ENCODE measurements at regions not wholly inside any gene's neighbourhood (a gene's known extent, or its start where the extent isn't known, plus 50 kb on each side); places are given as distances from the start of the nearest gene placed in this dataset.

DNA sequence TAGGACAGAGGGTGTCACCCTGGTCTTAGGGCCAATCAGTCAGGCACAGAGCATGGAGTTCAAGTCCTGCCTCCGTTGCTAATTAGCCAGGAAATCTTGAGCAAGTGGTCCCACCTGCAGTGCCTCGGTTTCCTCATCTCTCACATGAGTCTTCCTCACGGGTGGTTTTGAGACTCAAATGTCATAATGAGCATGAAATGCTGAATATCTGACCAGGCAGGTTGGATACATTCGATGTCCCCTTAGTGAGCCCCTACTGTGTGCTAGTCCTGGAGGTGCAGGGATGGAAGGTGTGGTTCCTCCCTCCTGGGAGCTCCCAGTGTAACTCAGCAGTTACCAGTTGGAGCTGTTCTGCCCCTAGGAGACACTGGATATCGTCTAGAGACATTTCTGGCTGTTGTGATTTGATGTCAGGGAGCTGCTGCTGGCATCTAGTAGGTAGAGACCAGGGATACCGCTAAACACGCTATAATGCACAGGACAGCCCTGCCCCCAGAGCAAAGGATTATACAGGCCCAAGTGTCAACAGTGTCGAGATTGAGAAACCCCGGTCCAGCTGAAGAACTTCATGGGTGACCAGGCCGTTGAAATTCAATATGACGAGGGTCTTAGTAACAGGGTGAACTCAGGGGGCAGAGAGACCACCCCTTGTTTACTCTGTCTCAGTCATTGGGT lies 118.5 kb upstream of the TWIST2 start:
- Mint-ChIP-seq H3K27ac (no peak overlapping the region), H3K4me1 (peaks cover 14% of the 10 kb centered on the region), H3K4me3 (no peak overlapping the region), H3K27me3 (ENCODE audit: low read depth, poor library complexity) (peaks cover 12% of the 10 kb centered on the region), H3K36me3 (ENCODE audit: low read depth) (no peaks in the 10 kb centered on the region), H3K9me3 (peaks cover 15% of the 10 kb centered on the region)
- DNase-seq, result no peak
- TF ChIP-seq, protein P1, sequence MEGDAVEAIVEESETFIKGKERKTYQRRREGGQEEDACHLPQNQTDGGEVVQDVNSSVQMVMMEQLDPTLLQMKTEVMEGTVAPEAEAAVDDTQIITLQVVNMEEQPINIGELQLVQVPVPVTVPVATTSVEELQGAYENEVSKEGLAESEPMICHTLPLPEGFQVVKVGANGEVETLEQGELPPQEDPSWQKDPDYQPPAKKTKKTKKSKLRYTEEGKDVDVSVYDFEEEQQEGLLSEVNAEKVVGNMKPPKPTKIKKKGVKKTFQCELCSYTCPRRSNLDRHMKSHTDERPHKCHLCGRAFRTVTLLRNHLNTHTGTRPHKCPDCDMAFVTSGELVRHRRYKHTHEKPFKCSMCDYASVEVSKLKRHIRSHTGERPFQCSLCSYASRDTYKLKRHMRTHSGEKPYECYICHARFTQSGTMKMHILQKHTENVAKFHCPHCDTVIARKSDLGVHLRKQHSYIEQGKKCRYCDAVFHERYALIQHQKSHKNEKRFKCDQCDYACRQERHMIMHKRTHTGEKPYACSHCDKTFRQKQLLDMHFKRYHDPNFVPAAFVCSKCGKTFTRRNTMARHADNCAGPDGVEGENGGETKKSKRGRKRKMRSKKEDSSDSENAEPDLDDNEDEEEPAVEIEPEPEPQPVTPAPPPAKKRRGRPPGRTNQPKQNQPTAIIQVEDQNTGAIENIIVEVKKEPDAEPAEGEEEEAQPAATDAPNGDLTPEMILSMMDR (IDR thresholded peaks at IDR 0.05), result no peak

DNA sequence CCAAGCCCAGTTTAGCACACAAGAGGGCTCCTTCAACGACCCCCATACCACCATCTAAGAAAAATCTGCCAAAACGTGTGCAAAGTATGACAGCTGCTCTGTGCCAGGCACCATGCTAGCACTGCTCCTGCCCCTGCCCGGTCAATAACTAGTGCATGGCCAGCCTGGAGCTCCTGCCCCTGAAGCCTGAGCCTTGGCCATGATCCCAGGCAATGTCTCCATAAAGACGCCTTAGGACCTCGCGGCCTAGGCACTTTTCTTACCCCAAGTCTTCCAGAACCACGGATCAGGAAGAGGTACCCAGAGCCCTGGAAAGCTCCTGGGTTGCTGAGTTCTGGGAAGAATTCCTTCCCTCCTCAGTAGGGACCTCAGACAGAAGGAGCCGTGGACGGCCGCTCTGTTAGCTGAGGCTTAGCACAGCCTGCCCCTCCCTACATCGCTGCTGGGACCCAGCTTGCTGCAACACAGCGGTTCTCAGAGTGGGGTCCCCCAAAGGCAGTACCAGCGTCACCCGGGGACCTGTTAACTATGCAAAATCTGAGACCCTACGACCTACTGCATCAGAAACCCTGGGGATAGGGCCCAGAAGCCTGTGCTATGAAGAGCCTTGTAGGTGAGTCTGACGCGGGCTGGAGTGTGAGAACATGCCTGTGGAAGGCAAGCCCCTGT lies 117.8 kb upstream of the TWIST2 start:
- Mint-ChIP-seq H3K27ac (no peak overlapping the region), H3K36me3 (ENCODE audit: low read depth) (no peaks in the 10 kb centered on the region), H3K4me1 (peaks cover 14% of the 10 kb centered on the region), H3K9me3 (peaks cover 11% of the 10 kb centered on the region), H3K27me3 (ENCODE audit: low read depth, poor library complexity) (peaks cover 7% of the 10 kb centered on the region), H3K4me3 (no peak overlapping the region)
- TF ChIP-seq, protein P1 (IDR thresholded peaks at IDR 0.05), result no peak
- no peak for DNase-seq

DNA sequence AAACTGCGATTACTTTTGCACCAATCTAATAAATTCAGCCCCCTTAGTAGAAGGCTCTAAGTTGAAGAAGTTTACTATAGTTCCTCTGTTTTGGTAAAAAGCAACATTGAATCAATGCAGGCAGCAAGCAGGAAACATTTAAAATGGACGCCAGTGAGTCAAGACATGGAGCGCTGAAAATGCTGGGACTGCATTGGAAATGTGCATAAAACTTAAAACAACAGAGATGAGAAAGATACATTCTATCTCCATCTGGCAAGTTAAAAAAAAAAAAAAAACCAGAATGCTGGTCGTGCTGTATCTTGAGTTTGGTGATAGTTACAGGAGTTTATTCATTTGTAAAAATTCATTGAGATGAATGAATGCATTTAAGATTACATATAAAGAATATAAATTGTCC lies 117.0 kb upstream of the TWIST2 start:
- Mint-ChIP-seq H3K9me3 (peaks cover 7% of the 10 kb centered on the region), H3K27me3 (ENCODE audit: low read depth, poor library complexity) (peaks cover 5% of the 10 kb centered on the region), H3K4me3 (no peak overlapping the region), H3K36me3 (ENCODE audit: low read depth) (no peaks in the 10 kb centered on the region), H3K27ac (no peak overlapping the region), H3K4me1 (peaks cover 14% of the 10 kb centered on the region)
- no peak for DNase-seq
- TF ChIP-seq, protein P1 (IDR thresholded peaks at IDR 0.05), result no peak

DNA sequence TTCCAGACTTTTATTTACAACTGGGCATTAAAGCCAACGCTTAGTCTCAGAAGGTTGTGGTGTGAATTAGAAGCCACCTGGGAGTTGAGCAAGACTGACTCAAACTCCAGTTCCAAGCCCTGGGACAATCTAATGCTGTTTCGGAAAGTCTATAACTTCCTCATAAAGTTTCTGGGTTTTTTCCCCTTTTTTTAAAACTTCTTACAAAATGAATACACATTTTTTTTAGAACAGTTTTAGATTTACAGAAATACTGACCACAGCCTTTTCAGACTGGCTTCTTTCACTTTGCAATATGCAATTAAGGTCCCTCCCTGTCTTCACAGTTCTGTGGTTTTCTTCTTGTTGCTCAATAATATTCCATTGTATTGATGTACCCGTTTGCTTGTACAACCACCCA lies 115.9 kb upstream of the TWIST2 start:
- Mint-ChIP-seq H3K36me3 (ENCODE audit: low read depth) (no peaks in the 10 kb centered on the region), H3K27ac (no peak overlapping the region), H3K9me3 (peaks cover 1% of the 10 kb centered on the region), H3K4me1 (peaks cover 14% of the 10 kb centered on the region), H3K4me3 (no peak overlapping the region), H3K27me3 (ENCODE audit: low read depth, poor library complexity) (peaks cover 5% of the 10 kb centered on the region)
- no peak for DNase-seq
- TF ChIP-seq, protein P1 (IDR thresholded peaks at IDR 0.05), result no peak

DNA sequence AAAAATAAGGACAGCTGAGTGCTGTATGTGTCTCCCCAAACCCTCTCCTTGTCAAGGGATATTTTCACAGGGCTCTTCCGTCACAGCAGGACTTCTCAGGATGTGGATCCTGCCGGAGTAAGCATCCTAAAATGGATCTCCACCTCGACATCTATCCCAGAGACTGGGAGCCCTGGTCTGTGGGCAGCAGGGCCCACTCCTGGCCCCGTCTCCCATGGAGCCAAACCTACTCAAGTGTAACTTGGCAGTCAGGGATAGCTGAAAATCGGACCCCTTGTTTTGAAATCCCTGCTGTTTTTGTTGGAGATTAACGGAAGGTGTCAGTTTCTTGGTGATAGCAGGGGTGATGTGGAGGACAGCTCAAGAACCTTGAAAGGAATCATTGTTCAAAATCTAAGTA lies 109.0 kb upstream of the TWIST2 start:
- Mint-ChIP-seq H3K36me3 (ENCODE audit: low read depth) (peaks cover 8% of the 10 kb centered on the region), H3K9me3 (peaks cover 16% of the 10 kb centered on the region), H3K4me3 (no peak overlapping the region), H3K27me3 (ENCODE audit: low read depth, poor library complexity) (peaks cover 6% of the 10 kb centered on the region), H3K27ac (no peak overlapping the region), H3K4me1 (peaks cover 19% of the 10 kb centered on the region)
- DNase-seq, result no peak
- TF ChIP-seq, protein P1 (IDR thresholded peaks at IDR 0.05), result no peak

DNA sequence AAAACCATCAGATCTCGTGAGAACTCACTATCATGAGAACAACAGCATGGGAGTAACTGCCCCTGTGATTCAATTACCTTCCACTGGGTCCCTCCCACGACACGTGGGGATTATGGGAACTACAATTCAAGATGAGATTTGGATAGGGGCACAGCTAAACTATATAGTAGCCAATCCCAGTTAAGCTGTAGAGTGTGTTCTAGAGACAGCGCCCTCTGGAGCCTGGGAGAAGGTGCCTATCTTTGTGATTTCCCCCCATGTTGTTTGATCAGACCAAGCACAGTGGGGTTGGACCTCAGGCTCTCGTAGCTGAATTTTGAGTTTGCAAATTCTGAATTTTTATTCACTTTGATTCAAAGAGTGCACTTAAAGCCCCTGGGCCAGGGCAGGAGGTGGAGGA lies 108.2 kb upstream of the TWIST2 start:
- peaks cover 6% of the 10 kb centered on the region for H3K27me3 Mint-ChIP-seq (ENCODE audit: low read depth, poor library complexity)
- TF ChIP-seq, protein P1 (IDR thresholded peaks at IDR 0.05), result no peak
- DNase-seq, result no peak
- H3K9me3 Mint-ChIP-seq, result peaks cover 16% of the 10 kb centered on the region
- H3K36me3 Mint-ChIP-seq (ENCODE audit: low read depth), result peaks cover 8% of the 10 kb centered on the region
- H3K4me3 Mint-ChIP-seq, result no peak overlapping the region
- H3K4me1 Mint-ChIP-seq, result peaks cover 19% of the 10 kb centered on the region
- no peak overlapping the region for H3K27ac Mint-ChIP-seq
